ENCODE measurements at regions not wholly inside any gene's neighbourhood (a gene's known extent, or its start where the extent isn't known, plus 50 kb on each side); places are given as distances from the start of the nearest gene placed in this dataset.
A peak's percentile ranks its signal among the peaks of the same experiment; 100 is the strongest.

- no peak for DNase-seq (ENCODE audit: low spot score)
These were observed 355.9 kb upstream of the TLE4 start for GRCh38 chr9:79215821-79216220.

GRCh38 chr9:79220251-79220650 is 351.5 kb upstream of the TLE4 start:
- DNase-seq (ENCODE audit: low spot score): no peak

- no peak for DNase-seq (ENCODE audit: low spot score)
These were observed 351.1 kb upstream of the TLE4 start for GRCh38 chr9:79220666-79221065.

- DNase-seq (ENCODE audit: low spot score): no peak
These were observed 350.7 kb upstream of the TLE4 start for GRCh38 chr9:79221084-79221483.

- no peak for DNase-seq (ENCODE audit: low spot score)
These were observed 349.3 kb upstream of the TLE4 start for GRCh38 chr9:79222483-79222882.

GRCh38 chr9:79224672-79225433 is 346.9 kb upstream of the TLE4 start:
- no peak for DNase-seq (ENCODE audit: low spot score)

GRCh38 chr9:79233542-79233941 is 338.2 kb upstream of the TLE4 start:
- DNase-seq (ENCODE audit: low spot score): peak; percentile 16

GRCh38 chr9:79236466-79236865 is 335.3 kb upstream of the TLE4 start:
- DNase-seq (ENCODE audit: low spot score): no peak

- no peak for DNase-seq (ENCODE audit: low spot score)
These were observed 333.9 kb upstream of the TLE4 start for GRCh38 chr9:79237861-79238260.

- DNase-seq (ENCODE audit: low spot score): no peak
These were observed 331.0 kb upstream of the TLE4 start for GRCh38 chr9:79240774-79241173.

- no peak for DNase-seq (ENCODE audit: low spot score)
These were observed 329.3 kb upstream of the TLE4 start for GRCh38 chr9:79242489-79242888.

- DNase-seq (ENCODE audit: low spot score): no peak
These were observed 325.6 kb upstream of the TLE4 start for GRCh38 chr9:79246170-79246569.

- no peak for DNase-seq (ENCODE audit: low spot score)
These were observed 324.7 kb upstream of the TLE4 start for GRCh38 chr9:79247021-79247420.

GRCh38 chr9:79250806-79251205 is 321.0 kb upstream of the TLE4 start:
- DNase-seq (ENCODE audit: low spot score): no peak

- no peak for DNase-seq (ENCODE audit: low spot score)
These were observed 316.7 kb upstream of the TLE4 start for GRCh38 chr9:79254900-79255650.

GRCh38 chr9:79255651-79256260 is 316.0 kb upstream of the TLE4 start:
- DNase-seq (ENCODE audit: low spot score): no peak

- DNase-seq (ENCODE audit: low spot score): no peak
These were observed 315.0 kb upstream of the TLE4 start for GRCh38 chr9:79256691-79257213.

GRCh38 chr9:79257228-79257781 is 314.5 kb upstream of the TLE4 start:
- no peak for DNase-seq (ENCODE audit: low spot score)

- no peak for DNase-seq (ENCODE audit: low spot score)
These were observed 313.9 kb upstream of the TLE4 start for GRCh38 chr9:79257790-79258351.

- DNase-seq (ENCODE audit: low spot score): no peak
These were observed 311.9 kb upstream of the TLE4 start for GRCh38 chr9:79259858-79260257.

- no peak for DNase-seq (ENCODE audit: low spot score)
These were observed 308.1 kb upstream of the TLE4 start for GRCh38 chr9:79263628-79264027.

- DNase-seq (ENCODE audit: low spot score): no peak
These were observed 307.7 kb upstream of the TLE4 start for GRCh38 chr9:79264041-79264440.
